Neural progenitor cell (in vitro differentiated cells): ENCODE measurements at regions not wholly inside any gene's neighbourhood (a gene's known extent, or its start where the extent isn't known, plus 50 kb on each side); places are given as distances from the start of the nearest gene placed in this dataset.

ENCODE experiments used
- DNase-seq: peaks from one replicate; pipeline ENCODE4 v3.0.0-alpha.2; 2016; ENCODE audit warnings: low spot score
- H2AFZ ChIP-seq: fragments of 200-600 bp; sonication (generic); replicated peaks from 2 replicates; pipeline ENCODE4 v1.6.1; 2016; ENCODE audit warnings: antibody characterized with exemption
- H3F3A ChIP-seq: fragments of 200-600 bp; sonication (generic); 2 replicates; pipeline ENCODE4 v1.6.1; 2016; ENCODE audit warnings: antibody characterized with exemption, low read depth
- H3K27ac ChIP-seq: fragments of 200-600 bp; sonication (generic); 2 replicates; pipeline ENCODE4 v1.5.1; 2016; ENCODE audit warnings: mild to moderate bottlenecking
- H3K27me3 ChIP-seq: fragments of 200-600 bp; sonication (generic); 2 replicates; pipeline ENCODE4 v1.6.1; 2016; ENCODE audit warnings: mild to moderate bottlenecking, moderate library complexity
- H3K36me3 ChIP-seq: fragments of 200-600 bp; sonication (generic); 2 replicates; pipeline ENCODE4 v1.5.1; 2016
- H3K4me1 ChIP-seq: fragments of 200-600 bp; sonication (generic); 2 replicates; pipeline ENCODE4 v1.6.1; 2016; ENCODE audit warnings: mixed run types
- H3K4me2 ChIP-seq: fragments of 200-600 bp; sonication (generic); 2 replicates; pipeline ENCODE4 v1.6.1; 2016
- H3K4me3 ChIP-seq: fragments of 200-600 bp; sonication (generic); 2 replicates; pipeline ENCODE4 v1.5.1; 2016
- H3K79me2 ChIP-seq: fragments of 200-600 bp; sonication (generic); 2 replicates; pipeline ENCODE4 v1.6.1; 2016; ENCODE audit warnings: low read depth
- H3K9ac ChIP-seq: fragments of 200-600 bp; sonication (generic); 2 replicates; pipeline ENCODE4 v1.6.1; 2016
- H3K9me3 ChIP-seq: fragments of 200-600 bp; sonication (generic); 2 replicates; pipeline ENCODE4 v1.5.1; 2016; ENCODE audit warnings: low read depth
- H4K20me1 ChIP-seq: fragments of 200-600 bp; sonication (generic); 2 replicates; pipeline ENCODE4 v1.6.1; 2016; ENCODE audit warnings: low read depth
- H3K27ac Mint-ChIP-seq: 3 replicates; pipeline ENCODE4 v1.8.0; 2021; ENCODE audit warnings: mixed read lengths
- H3K27me3 Mint-ChIP-seq: 2 replicates; pipeline ENCODE4 v1.8.0; 2022; ENCODE audit warnings: low read depth, mild to moderate bottlenecking, inconsistent platforms, moderate library complexity, mixed read lengths; ENCODE audit not compliant: insufficient read depth
- H3K36me3 Mint-ChIP-seq: 3 replicates; pipeline ENCODE4 v1.8.0; 2021; ENCODE audit warnings: mixed read lengths
- H3K4me1 Mint-ChIP-seq: 3 replicates; pipeline ENCODE4 v1.8.0; 2021; ENCODE audit warnings: mixed read lengths
- H3K4me3 Mint-ChIP-seq: 3 replicates; pipeline ENCODE4 v1.8.0; 2021; ENCODE audit warnings: mild to moderate bottlenecking, moderate library complexity, mixed read lengths
- H3K9me3 Mint-ChIP-seq: 3 replicates; pipeline ENCODE4 v1.8.0; 2020; ENCODE audit warnings: mixed read lengths
- EZH2 ChIP-seq: fragments of 200-600 bp; sonication (generic); IDR thresholded peaks from 2 replicates; pipeline ENCODE4 v1.6.1; 2017; ENCODE audit warnings: antibody characterized with exemption, mild to moderate bottlenecking, moderate library complexity
- EZH2phosphoT487 ChIP-seq: fragments of 200-600 bp; sonication (generic); IDR thresholded peaks from 2 replicates; pipeline ENCODE4 v1.6.1; 2017; ENCODE audit warnings: antibody characterized with exemption
- TF ChIP-seq, protein P1 (sequence below): fragments of 200-600 bp; sonication (generic); IDR thresholded peaks from 2 replicates; pipeline ENCODE4 v1.5.1; 2017; ENCODE audit warnings: antibody characterized with exemption, mild to moderate bottlenecking

DNA sequence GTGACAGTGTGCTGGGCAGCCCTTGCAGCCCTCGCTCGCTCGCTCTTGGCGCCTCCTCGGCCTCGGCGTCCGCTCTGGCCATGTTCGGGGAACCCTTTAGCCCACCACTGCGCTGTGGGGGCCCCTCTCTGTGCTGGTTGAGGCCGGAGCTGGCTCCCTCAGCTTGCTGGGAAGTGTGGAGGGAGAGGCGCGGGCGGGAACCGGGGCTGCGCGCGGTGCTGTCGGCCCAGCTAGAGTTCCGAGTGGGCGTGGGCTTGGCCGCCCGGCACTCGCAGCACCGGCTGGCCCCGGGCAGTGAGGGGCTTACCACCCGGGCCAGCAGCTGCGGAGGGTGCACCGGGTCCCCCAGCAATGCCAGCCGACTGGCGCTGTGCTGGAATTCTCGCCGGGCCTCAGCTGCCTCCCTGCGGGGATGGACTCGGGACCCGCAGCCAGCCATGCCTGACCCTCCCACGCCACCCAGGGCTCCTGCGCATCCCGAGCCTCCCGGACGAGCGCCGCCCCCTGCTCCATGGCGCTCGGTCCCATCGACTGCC is 770.1 kb upstream of the GALNTL6 start:
- no peaks in the 10 kb centered on the region for H3K27me3 ChIP-seq
- Mint-ChIP-seq H3K27me3 (no peaks in the 10 kb centered on the region), H3K9me3 (peaks cover 5% of the 10 kb centered on the region), H3K4me1 (no peaks in the 10 kb centered on the region), H3K36me3 (no peaks in the 10 kb centered on the region), H3K27ac (no peak overlapping the region), H3K4me3 (no peak overlapping the region)
- no peak overlapping the region for H3K4me2 ChIP-seq
- no peak overlapping the region for H3K4me3 ChIP-seq
- TF ChIP-seq EZH2phosphoT487 (no peak), EZH2 (no peak)
- TF ChIP-seq, protein P1, sequence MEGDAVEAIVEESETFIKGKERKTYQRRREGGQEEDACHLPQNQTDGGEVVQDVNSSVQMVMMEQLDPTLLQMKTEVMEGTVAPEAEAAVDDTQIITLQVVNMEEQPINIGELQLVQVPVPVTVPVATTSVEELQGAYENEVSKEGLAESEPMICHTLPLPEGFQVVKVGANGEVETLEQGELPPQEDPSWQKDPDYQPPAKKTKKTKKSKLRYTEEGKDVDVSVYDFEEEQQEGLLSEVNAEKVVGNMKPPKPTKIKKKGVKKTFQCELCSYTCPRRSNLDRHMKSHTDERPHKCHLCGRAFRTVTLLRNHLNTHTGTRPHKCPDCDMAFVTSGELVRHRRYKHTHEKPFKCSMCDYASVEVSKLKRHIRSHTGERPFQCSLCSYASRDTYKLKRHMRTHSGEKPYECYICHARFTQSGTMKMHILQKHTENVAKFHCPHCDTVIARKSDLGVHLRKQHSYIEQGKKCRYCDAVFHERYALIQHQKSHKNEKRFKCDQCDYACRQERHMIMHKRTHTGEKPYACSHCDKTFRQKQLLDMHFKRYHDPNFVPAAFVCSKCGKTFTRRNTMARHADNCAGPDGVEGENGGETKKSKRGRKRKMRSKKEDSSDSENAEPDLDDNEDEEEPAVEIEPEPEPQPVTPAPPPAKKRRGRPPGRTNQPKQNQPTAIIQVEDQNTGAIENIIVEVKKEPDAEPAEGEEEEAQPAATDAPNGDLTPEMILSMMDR, result no peak
- no peaks in the 10 kb centered on the region for H3K36me3 ChIP-seq
- no peaks in the 10 kb centered on the region for H3K9me3 ChIP-seq
- no peaks in the 10 kb centered on the region for H3K4me1 ChIP-seq
- H3K79me2 ChIP-seq, result no peaks in the 10 kb centered on the region
- no peaks in the 10 kb centered on the region for H4K20me1 ChIP-seq
- DNase-seq, result no peak
- no peak overlapping the region for H3K9ac ChIP-seq
- H3K27ac ChIP-seq, result no peak overlapping the region
- H3F3A ChIP-seq, result no peaks in the 10 kb centered on the region
- no peak overlapping the region for H2AFZ ChIP-seq

DNA sequence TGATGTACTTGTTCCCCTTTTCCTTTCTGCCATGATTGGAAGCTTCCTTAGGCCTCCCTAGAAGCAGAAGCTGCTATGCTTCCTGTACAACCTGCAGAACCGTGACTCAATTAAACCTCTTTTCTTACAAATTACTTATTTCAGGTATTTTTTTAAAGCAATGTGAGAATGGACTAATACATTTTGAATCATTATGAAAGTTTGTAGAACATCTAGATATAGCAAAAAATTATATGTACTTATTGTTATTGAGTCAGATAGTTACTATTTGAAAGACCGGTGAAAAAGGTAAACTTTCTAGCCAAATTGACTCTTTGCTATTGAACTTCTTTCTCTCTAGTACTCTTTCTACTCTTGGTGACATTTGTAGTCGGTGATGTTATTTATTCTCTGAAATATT is 777.3 kb upstream of the GALNTL6 start:
- Histone ChIP-seq H3K4me1 (no peaks in the 10 kb centered on the region), H3K9me3 (no peaks in the 10 kb centered on the region), H3K4me2 (no peak overlapping the region), H3K4me3 (no peak overlapping the region), H3F3A (no peaks in the 10 kb centered on the region), H3K9ac (no peak overlapping the region), H3K36me3 (no peaks in the 10 kb centered on the region), H3K79me2 (no peaks in the 10 kb centered on the region), H2AFZ (no peak overlapping the region), H4K20me1 (no peaks in the 10 kb centered on the region), H3K27ac (no peak overlapping the region), H3K27me3 (no peaks in the 10 kb centered on the region)
- H3K9me3 Mint-ChIP-seq, result no peaks in the 10 kb centered on the region
- H3K36me3 Mint-ChIP-seq, result no peaks in the 10 kb centered on the region
- DNase-seq, result no peak
- H3K4me1 Mint-ChIP-seq, result peaks cover 3% of the 10 kb centered on the region
- H3K4me3 Mint-ChIP-seq, result no peak overlapping the region
- TF ChIP-seq EZH2, result no peak
- TF ChIP-seq, protein P1, result no peak
- no peak for TF ChIP-seq EZH2phosphoT487
- peaks cover 2% of the 10 kb centered on the region for H3K27me3 Mint-ChIP-seq
- H3K27ac Mint-ChIP-seq, result no peak overlapping the region

DNA sequence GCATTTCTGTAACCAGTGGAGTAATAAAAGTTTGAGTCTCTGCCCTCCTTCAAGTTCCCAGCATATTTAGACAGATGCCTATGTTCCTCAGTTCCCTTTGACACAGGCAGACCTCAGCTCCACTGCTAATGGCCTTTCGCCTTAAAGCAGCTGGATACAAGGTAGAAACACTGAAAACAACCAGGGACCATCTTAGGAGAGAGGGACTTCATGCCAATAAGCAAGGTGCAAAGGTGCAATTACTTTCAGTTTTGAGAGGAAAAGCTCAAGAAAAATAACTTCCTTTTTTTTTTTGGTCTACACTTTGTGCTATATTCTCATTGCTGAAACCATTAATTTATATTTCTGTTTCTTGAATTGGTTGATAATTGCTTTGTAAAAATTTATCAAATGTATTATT is 781.9 kb upstream of the GALNTL6 start:
- Histone ChIP-seq H2AFZ (no peak overlapping the region), H3K4me3 (no peak overlapping the region), H3K9ac (no peak overlapping the region), H4K20me1 (no peaks in the 10 kb centered on the region), H3K4me2 (no peak overlapping the region), H3K36me3 (no peaks in the 10 kb centered on the region), H3F3A (no peaks in the 10 kb centered on the region), H3K9me3 (no peaks in the 10 kb centered on the region), H3K79me2 (no peaks in the 10 kb centered on the region), H3K4me1 (no peaks in the 10 kb centered on the region), H3K27ac (no peak overlapping the region), H3K27me3 (no peaks in the 10 kb centered on the region)
- Mint-ChIP-seq H3K4me1 (peaks cover 3% of the 10 kb centered on the region), H3K36me3 (no peaks in the 10 kb centered on the region), H3K9me3 (peaks cover 2% of the 10 kb centered on the region), H3K4me3 (no peak overlapping the region), H3K27ac (no peak overlapping the region), H3K27me3 (peaks cover 5% of the 10 kb centered on the region)
- no peak for DNase-seq
- TF ChIP-seq, protein P1, result no peak
- no peak for TF ChIP-seq EZH2phosphoT487
- no peak for TF ChIP-seq EZH2
